Esophagus muscularis mucosa (tissue), 4 donors: ENCODE measurements at regions not wholly inside any gene's neighbourhood (a gene's known extent, or its start where the extent isn't known, plus 50 kb on each side); places are given as distances from the start of the nearest gene placed in this dataset.

Source experiments
- DNase-seq: peaks from one replicate; pipeline ENCODE4 v3.0.0-alpha.2; 2017; ENCODE audit errors: extremely low spot score
- H3K27ac ChIP-seq, 4 donors: fragments of 200-600 bp; sonication (generic); replicated peaks in 1 of 4; 1 replicate in 3 of 4; 2 replicates in 1 of 4; pipeline ENCODE4 v1.5.1; 2016 to 2019; ENCODE audit warnings: mild to moderate bottlenecking in 1 of 4
- H3K27me3 ChIP-seq, 4 donors: fragments of 200-600 bp; sonication (generic); one replicate each; pipeline versions ENCODE4 v1.5.1 to v1.6.0; 2016 to 2019
- H3K36me3 ChIP-seq, 4 donors: fragments of 200-600 bp; sonication (generic); one replicate each; pipeline ENCODE4 v1.5.1; 2016 to 2019
- H3K4me1 ChIP-seq, 4 donors: fragments of 200-600 bp; sonication (generic); one replicate each; pipeline ENCODE4 v1.5.1; 2016 to 2019
- H3K4me3 ChIP-seq, 4 donors: fragments of 200-600 bp; sonication (generic); 1 replicate in 2 of 4; 2 replicates in 2 of 4; pipeline ENCODE4 v1.5.1; 2016 to 2019; ENCODE audit warnings: mild to moderate bottlenecking in 4 of 4, moderate library complexity in 1 of 4
- H3K9me3 ChIP-seq, 4 donors: fragments of 200-600 bp; sonication (generic); 1 replicate in 3 of 4; 2 replicates in 1 of 4; pipeline ENCODE4 v1.5.1; 2016 to 2019
- EP300 ChIP-seq: sonication (generic); formaldehyde crosslinking; IDR thresholded peaks from one replicate; pipeline ENCODE4 v1.6.1; 2017; ENCODE audit warnings: antibody characterized with exemption
- POLR2A ChIP-seq: fragments of 450-650 bp; IDR thresholded peaks from one replicate; pipeline ENCODE4 v1.6.1; 2017; ENCODE audit warnings: antibody characterized with exemption, moderate library complexity, mild to moderate bottlenecking, low read depth
- POLR2AphosphoS5 ChIP-seq, 2 donors: sonication (generic); formaldehyde crosslinking; IDR thresholded peaks; one replicate each; pipeline ENCODE4 v1.6.1; 2017; ENCODE audit warnings: antibody characterized with exemption in 2 of 2
- WGBS: methylation state at CpG from one replicate; pipeline ENCODE4 v1.1.5; 2018; 5-methylcytosine and 5-hydroxymethylcytosine counted together
- intact Hi-C: fragments of 100-400 bp; cut with DNase I; formaldehyde crosslinking; loops from one replicate; pipeline ENCODE4 v1.15.1; 2023
- TF ChIP-seq, protein P1 (sequence below), 3 experiments: fragments of 200-600 bp in 2 of 3; fragments of 450-650 bp in 1 of 3; sonication (generic) in 2 of 3; IDR thresholded peaks; one replicate each; pipeline ENCODE4 v1.5.1; 2017 to 2019; ENCODE audit warnings: antibody characterized with exemption in 3 of 3, mild to moderate bottlenecking in 2 of 3, moderate library complexity in 1 of 3

DNA sequence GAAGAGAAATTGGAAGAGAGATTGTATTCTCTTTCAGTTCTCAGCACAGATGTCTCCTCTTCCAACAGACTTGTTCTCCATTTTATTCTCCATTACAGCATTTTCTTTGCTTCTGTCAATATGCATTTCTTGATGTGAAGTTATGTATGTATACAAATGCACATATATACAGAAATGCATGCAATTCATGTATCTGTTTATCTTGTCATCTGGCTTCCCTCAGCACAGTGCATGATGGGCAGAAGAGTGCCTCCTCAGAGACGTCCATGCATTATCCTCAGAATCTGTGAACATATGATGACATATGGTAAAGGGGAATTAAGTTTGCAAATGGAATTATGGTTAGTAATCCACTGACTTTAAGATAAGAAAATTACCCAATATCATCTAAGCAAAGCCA lies 106.7 kb upstream of the VWC2 start:
- intact Hi-C loops, result no loop called here
- Histone ChIP-seq H3K27me3 (no peaks in the 10 kb centered on the region), H3K4me1 (no peaks in the 10 kb centered on the region), H3K27ac (no peak overlapping the region), H3K4me3 (no peak overlapping the region), H3K9me3 (no peaks in the 10 kb centered on the region), H3K36me3 (no peaks in the 10 kb centered on the region)
- WGBS, result 78% methylated on average over 1 of the region's 1 CpG
- DNase-seq, result no peak
- no peak for TF ChIP-seq POLR2AphosphoS5 (IDR thresholded peaks at IDR 0.05)
- TF ChIP-seq EP300, result no peak
- TF ChIP-seq, protein P1, sequence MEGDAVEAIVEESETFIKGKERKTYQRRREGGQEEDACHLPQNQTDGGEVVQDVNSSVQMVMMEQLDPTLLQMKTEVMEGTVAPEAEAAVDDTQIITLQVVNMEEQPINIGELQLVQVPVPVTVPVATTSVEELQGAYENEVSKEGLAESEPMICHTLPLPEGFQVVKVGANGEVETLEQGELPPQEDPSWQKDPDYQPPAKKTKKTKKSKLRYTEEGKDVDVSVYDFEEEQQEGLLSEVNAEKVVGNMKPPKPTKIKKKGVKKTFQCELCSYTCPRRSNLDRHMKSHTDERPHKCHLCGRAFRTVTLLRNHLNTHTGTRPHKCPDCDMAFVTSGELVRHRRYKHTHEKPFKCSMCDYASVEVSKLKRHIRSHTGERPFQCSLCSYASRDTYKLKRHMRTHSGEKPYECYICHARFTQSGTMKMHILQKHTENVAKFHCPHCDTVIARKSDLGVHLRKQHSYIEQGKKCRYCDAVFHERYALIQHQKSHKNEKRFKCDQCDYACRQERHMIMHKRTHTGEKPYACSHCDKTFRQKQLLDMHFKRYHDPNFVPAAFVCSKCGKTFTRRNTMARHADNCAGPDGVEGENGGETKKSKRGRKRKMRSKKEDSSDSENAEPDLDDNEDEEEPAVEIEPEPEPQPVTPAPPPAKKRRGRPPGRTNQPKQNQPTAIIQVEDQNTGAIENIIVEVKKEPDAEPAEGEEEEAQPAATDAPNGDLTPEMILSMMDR (IDR thresholded peaks at IDR 0.05), result no peak
- TF ChIP-seq POLR2A, result no peak

- 67% methylated on average over 1 of the region's 1 CpG for WGBS
Measured at GRCh38 chr7:49669285-49669684, 104.2 kb upstream of the VWC2 start.

GRCh38 chr7:49669692-49670260 lies 103.7 kb upstream of the VWC2 start:
- H3K36me3 ChIP-seq, result no peaks in the 10 kb centered on the region
- H3K4me3 ChIP-seq, result no peak overlapping the region
- no peak for DNase-seq
- no peak overlapping the region for H3K27ac ChIP-seq
- intact Hi-C loops, result no loop called here
- TF ChIP-seq POLR2AphosphoS5 (IDR thresholded peaks at IDR 0.05) (no peak), POLR2A (no peak), EP300 (no peak)
- TF ChIP-seq, protein P1 (IDR thresholded peaks at IDR 0.05), result no peak
- WGBS, result 81% methylated on average over 16 of the region's 16 CpGs
- H3K4me1 ChIP-seq, result no peaks in the 10 kb centered on the region
- H3K9me3 ChIP-seq, result no peaks in the 10 kb centered on the region
- H3K27me3 ChIP-seq, result no peaks in the 10 kb centered on the region

More at GRCh38 chr7:49669285-49669684, 104.2 kb upstream of the VWC2 start:
- TF ChIP-seq POLR2AphosphoS5 (IDR thresholded peaks at IDR 0.05), result no peak
- TF ChIP-seq, protein P1 (IDR thresholded peaks at IDR 0.05), result no peak
- TF ChIP-seq EP300, result no peak
- no peak for TF ChIP-seq POLR2A
- Histone ChIP-seq H3K9me3 (no peaks in the 10 kb centered on the region), H3K4me3 (no peak overlapping the region), H3K4me1 (no peaks in the 10 kb centered on the region), H3K27ac (no peak overlapping the region), H3K36me3 (no peaks in the 10 kb centered on the region), H3K27me3 (no peaks in the 10 kb centered on the region)
- intact Hi-C loops, result no loop called here
- DNase-seq, result no peak

DNA sequence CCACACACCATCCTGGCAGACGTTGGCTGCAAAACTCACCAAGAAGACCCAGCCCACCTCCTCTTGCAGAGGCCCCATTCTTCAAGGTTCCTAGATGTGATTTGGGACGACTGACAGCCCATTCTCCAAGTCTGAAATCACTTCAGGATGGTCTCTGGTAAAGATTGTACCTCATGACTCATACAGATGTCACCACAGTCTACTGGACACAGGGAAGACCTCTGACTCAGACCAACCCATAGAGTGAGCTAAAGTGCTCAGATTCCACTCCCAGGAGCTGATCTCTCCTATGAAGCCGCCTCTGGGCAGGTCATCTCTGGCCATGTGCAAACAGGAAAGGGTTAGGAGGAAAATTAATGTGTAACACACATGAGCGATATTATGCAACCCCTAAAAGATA lies 102.4 kb upstream of the VWC2 start:
- intact Hi-C loops, result no loop called here
- 74% methylated on average over 3 of the region's 4 CpGs for WGBS

More for the DNA sequence above, 102.4 kb upstream of the VWC2 start:
- no peak for DNase-seq
- Histone ChIP-seq H3K27me3 (no peaks in the 10 kb centered on the region), H3K27ac (no peak overlapping the region), H3K36me3 (no peaks in the 10 kb centered on the region), H3K9me3 (no peaks in the 10 kb centered on the region), H3K4me1 (no peaks in the 10 kb centered on the region), H3K4me3 (no peak overlapping the region)
- TF ChIP-seq, protein P1 (IDR thresholded peaks at IDR 0.05), result no peak
- no peak for TF ChIP-seq POLR2A
